Tibial nerve (tissue), 4 donors: ENCODE measurements at regions not wholly inside any gene's neighbourhood (a gene's known extent, or its start where the extent isn't known, plus 50 kb on each side); places are given as distances from the start of the nearest gene placed in this dataset.

Source experiments
- EP300 ChIP-seq, 2 donors: sonication (generic); formaldehyde crosslinking; IDR thresholded peaks; one replicate each; pipeline ENCODE4 v1.6.1; 2017; ENCODE audit warnings: antibody characterized with exemption in 2 of 2, mild to moderate bottlenecking in 1 of 2
- POLR2A ChIP-seq, 2 donors: fragments of 450-650 bp; IDR thresholded peaks; one replicate each; pipeline ENCODE4 v1.6.1; 2017; ENCODE audit warnings: antibody characterized with exemption in 2 of 2, mild to moderate bottlenecking in 2 of 2, moderate library complexity in 2 of 2
- TF ChIP-seq, protein P1 (sequence below), 5 experiments: fragments of 200-600 bp in 3 of 5; fragments of 450-650 bp in 2 of 5; sonication (generic) in 3 of 5; IDR thresholded peaks; one replicate each; pipeline ENCODE4 v1.5.1; 2016 to 2019; ENCODE audit warnings: antibody characterized with exemption in 5 of 5, mild to moderate bottlenecking in 3 of 5, moderate library complexity in 2 of 5

DNA sequence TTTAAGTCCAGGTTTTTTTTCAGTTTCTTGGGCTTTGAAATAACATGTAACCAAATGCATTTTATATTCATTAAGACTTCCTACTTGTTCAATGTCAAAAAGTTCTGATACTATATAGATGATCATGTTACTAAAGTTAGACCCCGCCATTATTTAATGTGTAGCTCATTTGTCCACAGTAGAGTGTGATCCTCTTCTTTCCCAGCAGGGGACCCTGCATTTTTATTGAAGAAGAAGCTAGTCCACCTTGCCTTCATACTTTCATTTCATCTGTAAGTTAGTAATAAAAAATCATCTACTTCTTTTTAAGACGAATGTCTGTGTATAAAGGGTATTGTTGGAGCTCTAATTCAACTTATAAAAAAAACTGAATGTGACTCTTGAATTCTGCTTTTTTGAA lies 404.6 kb downstream of the SI start:
- TF ChIP-seq, protein P1, sequence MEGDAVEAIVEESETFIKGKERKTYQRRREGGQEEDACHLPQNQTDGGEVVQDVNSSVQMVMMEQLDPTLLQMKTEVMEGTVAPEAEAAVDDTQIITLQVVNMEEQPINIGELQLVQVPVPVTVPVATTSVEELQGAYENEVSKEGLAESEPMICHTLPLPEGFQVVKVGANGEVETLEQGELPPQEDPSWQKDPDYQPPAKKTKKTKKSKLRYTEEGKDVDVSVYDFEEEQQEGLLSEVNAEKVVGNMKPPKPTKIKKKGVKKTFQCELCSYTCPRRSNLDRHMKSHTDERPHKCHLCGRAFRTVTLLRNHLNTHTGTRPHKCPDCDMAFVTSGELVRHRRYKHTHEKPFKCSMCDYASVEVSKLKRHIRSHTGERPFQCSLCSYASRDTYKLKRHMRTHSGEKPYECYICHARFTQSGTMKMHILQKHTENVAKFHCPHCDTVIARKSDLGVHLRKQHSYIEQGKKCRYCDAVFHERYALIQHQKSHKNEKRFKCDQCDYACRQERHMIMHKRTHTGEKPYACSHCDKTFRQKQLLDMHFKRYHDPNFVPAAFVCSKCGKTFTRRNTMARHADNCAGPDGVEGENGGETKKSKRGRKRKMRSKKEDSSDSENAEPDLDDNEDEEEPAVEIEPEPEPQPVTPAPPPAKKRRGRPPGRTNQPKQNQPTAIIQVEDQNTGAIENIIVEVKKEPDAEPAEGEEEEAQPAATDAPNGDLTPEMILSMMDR (IDR thresholded peaks at IDR 0.05): no peak
- no peak for TF ChIP-seq POLR2A (IDR thresholded peaks at IDR 0.05)
- TF ChIP-seq EP300 (IDR thresholded peaks at IDR 0.05): no peak
